B cell (primary cell): ENCODE measurements at regions not wholly inside any gene's neighbourhood (a gene's known extent, or its start where the extent isn't known, plus 50 kb on each side); places are given as distances from the start of the nearest gene placed in this dataset.

Experiments
- EZH2 ChIP-seq: IDR thresholded peaks from 2 replicates; pipeline ENCODE4 v1.6.1; 2012; ENCODE audit warnings: borderline replicate concordance, low read depth, mild to moderate bottlenecking, moderate library complexity, low read length; ENCODE audit not compliant: insufficient read depth, poor library complexity, severe bottlenecking
- TF ChIP-seq, protein P1 (sequence below): fragments of 200-600 bp; IDR thresholded peaks from one replicate; pipeline ENCODE4 v1.8.0; 2022; ENCODE audit warnings: antibody characterized with exemption, mild to moderate bottlenecking

DNA sequence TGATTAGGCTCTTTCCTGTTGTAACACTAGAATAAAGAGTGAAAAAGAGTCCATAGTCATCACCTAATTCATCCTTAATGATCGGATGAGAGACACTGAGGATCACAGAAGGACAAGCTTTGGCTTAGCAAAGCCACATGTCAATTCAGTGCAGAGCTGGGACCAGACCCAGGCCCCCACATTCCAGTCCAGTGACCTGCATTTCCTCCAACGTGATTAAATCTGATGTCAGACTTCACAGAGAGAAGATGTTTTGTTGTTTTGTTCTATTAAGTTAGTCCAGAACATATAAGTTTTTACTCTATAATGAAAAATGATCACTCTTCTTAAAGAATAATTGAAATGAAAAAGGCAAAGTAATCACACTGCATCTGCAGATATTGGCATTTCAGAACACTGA, 377.9 kb upstream of the PAPPA start:
- TF ChIP-seq, protein P1, sequence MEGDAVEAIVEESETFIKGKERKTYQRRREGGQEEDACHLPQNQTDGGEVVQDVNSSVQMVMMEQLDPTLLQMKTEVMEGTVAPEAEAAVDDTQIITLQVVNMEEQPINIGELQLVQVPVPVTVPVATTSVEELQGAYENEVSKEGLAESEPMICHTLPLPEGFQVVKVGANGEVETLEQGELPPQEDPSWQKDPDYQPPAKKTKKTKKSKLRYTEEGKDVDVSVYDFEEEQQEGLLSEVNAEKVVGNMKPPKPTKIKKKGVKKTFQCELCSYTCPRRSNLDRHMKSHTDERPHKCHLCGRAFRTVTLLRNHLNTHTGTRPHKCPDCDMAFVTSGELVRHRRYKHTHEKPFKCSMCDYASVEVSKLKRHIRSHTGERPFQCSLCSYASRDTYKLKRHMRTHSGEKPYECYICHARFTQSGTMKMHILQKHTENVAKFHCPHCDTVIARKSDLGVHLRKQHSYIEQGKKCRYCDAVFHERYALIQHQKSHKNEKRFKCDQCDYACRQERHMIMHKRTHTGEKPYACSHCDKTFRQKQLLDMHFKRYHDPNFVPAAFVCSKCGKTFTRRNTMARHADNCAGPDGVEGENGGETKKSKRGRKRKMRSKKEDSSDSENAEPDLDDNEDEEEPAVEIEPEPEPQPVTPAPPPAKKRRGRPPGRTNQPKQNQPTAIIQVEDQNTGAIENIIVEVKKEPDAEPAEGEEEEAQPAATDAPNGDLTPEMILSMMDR = no peak
- TF ChIP-seq EZH2 = no peak
